Pons (tissue), 1 donor: ENCODE measurements at regions not wholly inside any gene's neighbourhood (a gene's known extent, or its start where the extent isn't known, plus 50 kb on each side); places are given as distances from the start of the nearest gene placed in this dataset.

Experiments
- DNase-seq: peaks from one replicate; pipeline ENCODE4 v3.0.0-alpha.2; 2016; ENCODE audit warnings: low spot score

- no peak for DNase-seq
Measured at GRCh38 chr9:84129529-84129928, 148.9 kb downstream of the RMI1 start.

- no peak for DNase-seq
Measured at GRCh38 chr9:84136119-84136868, 155.7 kb downstream of the RMI1 start.

- DNase-seq, result no peak
Measured at GRCh38 chr9:84137968-84138367, 157.4 kb downstream of the RMI1 start.

GRCh38 chr9:84138541-84138940, 157.9 kb downstream of the RMI1 start:
- DNase-seq, result no peak

GRCh38 chr9:84139296-84140070, 158.9 kb downstream of the RMI1 start:
- DNase-seq, result peak; percentile 73

- peak; percentile 44 for DNase-seq
Measured at GRCh38 chr9:84140535-84141101, 160.0 kb downstream of the RMI1 start.

- DNase-seq, result no peak
Measured at GRCh38 chr9:84141741-84142370, 161.3 kb downstream of the RMI1 start.

GRCh38 chr9:84145031-84145430, 164.4 kb downstream of the RMI1 start:
- DNase-seq, result no peak

GRCh38 chr9:84145780-84146179, 165.2 kb downstream of the RMI1 start:
- no peak for DNase-seq

GRCh38 chr9:84146893-84147710, 166.5 kb downstream of the RMI1 start:
- peak; percentile 30 for DNase-seq

GRCh38 chr9:84151236-84151635, 170.6 kb downstream of the RMI1 start:
- DNase-seq, result no peak

GRCh38 chr9:84151640-84152039, 171.0 kb downstream of the RMI1 start:
- DNase-seq, result no peak

GRCh38 chr9:84152204-84152603, 171.6 kb downstream of the RMI1 start:
- DNase-seq, result no peak

GRCh38 chr9:84153885-84154284, 173.3 kb downstream of the RMI1 start:
- no peak for DNase-seq

- no peak for DNase-seq
Measured at GRCh38 chr9:84154320-84154719, 173.7 kb downstream of the RMI1 start.

GRCh38 chr9:84163052-84163650, 177.4 kb downstream of the SLC28A3 start:
- no peak for DNase-seq

- DNase-seq, result no peak
Measured at GRCh38 chr9:84166891-84167290, 173.7 kb downstream of the SLC28A3 start.

- no peak for DNase-seq
Measured at GRCh38 chr9:84169240-84169639, 171.3 kb downstream of the SLC28A3 start.

- peak; percentile 19 for DNase-seq
Measured at GRCh38 chr9:84170521-84171141, 169.9 kb downstream of the SLC28A3 start.

GRCh38 chr9:84173961-84174360, 166.6 kb downstream of the SLC28A3 start:
- DNase-seq, result no peak

GRCh38 chr9:84174486-84174885, 166.1 kb downstream of the SLC28A3 start:
- DNase-seq, result no peak
